ENCODE measurements at regions not wholly inside any gene's neighbourhood (a gene's known extent, or its start where the extent isn't known, plus 50 kb on each side); places are given as distances from the start of the nearest gene placed in this dataset.
A peak's percentile ranks its signal among the peaks of the same experiment; 100 is the strongest.
"Not testable (repeated sequence)": the region's sequence is repeated elsewhere in the genome, so short reads cannot be mapped to it uniquely, and the experiment has no call there.

- TF ChIP-seq CTCF (conservative IDR thresholded peaks at IDR 0.05; ENCODE audit: control insufficient read depth, insufficient read depth, low read depth, low read length), result no peak
- no peak overlapping the region for H3K4me3 ChIP-seq (ENCODE audit: control insufficient read depth, low read depth, low read length)
- no peak for DNase-seq (ENCODE audit: low read depth)
These were observed 388.4 kb upstream of the MAOA start for GRCh38 chrX:43267652-43268051.

GRCh38 chrX:43269201-43269600, 386.9 kb upstream of the MAOA start:
- peak; percentile 5 for DNase-seq (ENCODE audit: low read depth)
- TF ChIP-seq CTCF (conservative IDR thresholded peaks at IDR 0.05; ENCODE audit: control insufficient read depth, insufficient read depth, low read depth, low read length), result no peak
- no peak overlapping the region for H3K4me3 ChIP-seq (ENCODE audit: control insufficient read depth, low read depth, low read length)

- no peak overlapping the region for H3K4me3 ChIP-seq (ENCODE audit: control insufficient read depth, low read depth, low read length)
- no peak for DNase-seq (ENCODE audit: low read depth)
- no peak for TF ChIP-seq CTCF (conservative IDR thresholded peaks at IDR 0.05; ENCODE audit: control insufficient read depth, insufficient read depth, low read depth, low read length)
These were observed 378.2 kb upstream of the MAOA start for GRCh38 chrX:43277879-43278278.

- TF ChIP-seq CTCF (conservative IDR thresholded peaks at IDR 0.05; ENCODE audit: control insufficient read depth, insufficient read depth, low read depth, low read length), result no peak
- DNase-seq (ENCODE audit: low read depth), result no peak
- no peak overlapping the region for H3K4me3 ChIP-seq (ENCODE audit: control insufficient read depth, low read depth, low read length)
These were observed 377.7 kb upstream of the MAOA start for GRCh38 chrX:43278440-43278839.

GRCh38 chrX:43279341-43279808, 376.7 kb upstream of the MAOA start:
- no peak for TF ChIP-seq CTCF (conservative IDR thresholded peaks at IDR 0.05; ENCODE audit: control insufficient read depth, insufficient read depth, low read depth, low read length)
- no peak overlapping the region for H3K4me3 ChIP-seq (ENCODE audit: control insufficient read depth, low read depth, low read length)
- DNase-seq (ENCODE audit: low read depth), result no peak

GRCh38 chrX:43283187-43283586, 372.9 kb upstream of the MAOA start:
- DNase-seq (ENCODE audit: low read depth), result no peak
- TF ChIP-seq CTCF (conservative IDR thresholded peaks at IDR 0.05; ENCODE audit: control insufficient read depth, insufficient read depth, low read depth, low read length), result no peak

GRCh38 chrX:43311625-43312024, 344.5 kb upstream of the MAOA start:
- H3K4me3 ChIP-seq (ENCODE audit: control insufficient read depth, low read depth, low read length); DNase-seq (ENCODE audit: low read depth): not testable (repeated sequence)

More at GRCh38 chrX:43283187-43283586, 372.9 kb upstream of the MAOA start:
- no peak overlapping the region for H3K4me3 ChIP-seq (ENCODE audit: control insufficient read depth, low read depth, low read length)
